GM23338 (cell line): ENCODE measurements at regions not wholly inside any gene's neighbourhood (a gene's known extent, or its start where the extent isn't known, plus 50 kb on each side); places are given as distances from the start of the nearest gene placed in this dataset.

Experiments used
- ATAC-seq: fragments of 200-7000 bp; cut with Tn5 transposase; 3 replicates; pipeline ENCODE4 v1.9.1; 2020
- DNase-seq: peaks from one replicate; pipeline ENCODE4 v3.0.0-alpha.2; 2015; ENCODE audit warnings: low spot score
- H2AFZ ChIP-seq: fragments of 200-600 bp; sonication (generic); 2 replicates; pipeline ENCODE4 v1.8.0; 2016; ENCODE audit warnings: antibody characterized with exemption, mild to moderate bottlenecking, moderate library complexity
- H3F3A ChIP-seq: fragments of 200-600 bp; sonication (generic); replicated peaks from 2 replicates; pipeline ENCODE4 v1.8.0; 2017; ENCODE audit warnings: antibody characterized with exemption, mixed run types, low read depth
- H3K27ac ChIP-seq: fragments of 200-600 bp; sonication (generic); 2 replicates; pipeline ENCODE4 v1.6.1; 2016; ENCODE audit warnings: low read depth
- H3K27me3 ChIP-seq: fragments of 200-600 bp; sonication (generic); 2 replicates; pipeline ENCODE4 v1.8.0; 2016; ENCODE audit warnings: mild to moderate bottlenecking, mixed run types, moderate library complexity; ENCODE audit not compliant: insufficient read depth
- H3K36me3 ChIP-seq: fragments of 200-600 bp; sonication (generic); 2 replicates; pipeline ENCODE4 v1.8.0; 2016; ENCODE audit warnings: mild to moderate bottlenecking; ENCODE audit not compliant: insufficient read depth
- H3K4me1 ChIP-seq: fragments of 200-600 bp; sonication (generic); 2 replicates; pipeline ENCODE4 v1.8.0; 2016; ENCODE audit warnings: mild to moderate bottlenecking, moderate library complexity; ENCODE audit not compliant: insufficient read depth
- H3K4me2 ChIP-seq: fragments of 200-600 bp; sonication (generic); 2 replicates; pipeline ENCODE4 v1.7.1; 2017; ENCODE audit warnings: mixed run types
- H3K4me3 ChIP-seq: fragments of 200-600 bp; sonication (generic); 2 replicates; pipeline ENCODE4 v1.6.1; 2016; ENCODE audit warnings: mixed run types
- H3K79me2 ChIP-seq: fragments of 200-600 bp; sonication (generic); replicated peaks from 2 replicates; pipeline ENCODE4 v1.8.0; 2017; ENCODE audit warnings: mild to moderate bottlenecking; ENCODE audit not compliant: insufficient read depth
- H3K9me2 ChIP-seq: fragments of 200-600 bp; sonication (generic); 2 replicates; pipeline ENCODE4 v1.8.0; 2017; ENCODE audit not compliant: insufficient read depth
- H4K20me1 ChIP-seq: fragments of 200-600 bp; sonication (generic); replicated peaks from 2 replicates; pipeline ENCODE4 v1.8.0; 2017; ENCODE audit warnings: mild to moderate bottlenecking; ENCODE audit not compliant: insufficient read depth
- H3K27ac Mint-ChIP-seq: 2 replicates; pipeline ENCODE4 v1.8.0; 2020; ENCODE audit warnings: inconsistent platforms, mild to moderate bottlenecking, moderate library complexity, mixed read lengths
- H3K27me3 Mint-ChIP-seq: 3 replicates; pipeline ENCODE4 v1.8.0; 2022; ENCODE audit warnings: low read depth, mild to moderate bottlenecking, moderate library complexity, mixed read lengths, inconsistent platforms; ENCODE audit not compliant: insufficient read depth, poor library complexity
- H3K36me3 Mint-ChIP-seq: 3 replicates; pipeline ENCODE4 v1.8.0; 2021; ENCODE audit warnings: low read depth, mild to moderate bottlenecking, inconsistent platforms, moderate library complexity, mixed read lengths
- H3K4me1 Mint-ChIP-seq: 3 replicates; pipeline ENCODE4 v1.8.0; 2020; ENCODE audit warnings: mild to moderate bottlenecking, inconsistent platforms, mixed read lengths
- H3K4me3 Mint-ChIP-seq: 3 replicates; pipeline ENCODE4 v1.8.0; 2021; ENCODE audit warnings: moderate library complexity, mild to moderate bottlenecking, inconsistent platforms, mixed read lengths
- H3K9me3 Mint-ChIP-seq: 3 replicates; pipeline ENCODE4 v1.8.0; 2020; ENCODE audit warnings: moderate library complexity, mild to moderate bottlenecking, inconsistent platforms, mixed read lengths
- CREB1 ChIP-seq: fragments of 250-450 bp; sonication (Bioruptor Pico); IDR thresholded peaks from 2 replicates; pipeline ENCODE4 v1.5.0; 2020; ENCODE audit warnings: low read depth, mild to moderate bottlenecking, moderate library complexity
- CTCF ChIP-seq, 2 experiments: fragments of 200-600 bp in 1 of 2; sonication (generic) in 1 of 2; conservative IDR thresholded peaks; 2 replicates each; pipeline versions ENCODE4 v1.5.1 to v1.6.1; 2016 to 2017; ENCODE audit warnings: antibody characterized with exemption in 2 of 2, low read depth in 2 of 2, mild to moderate bottlenecking in 2 of 2, moderate library complexity in 1 of 2
- ETS1 ChIP-seq: IDR thresholded peaks from 2 replicates; pipeline ENCODE4 v1.6.1; 2016; ENCODE audit warnings: antibody characterized with exemption
- EZH2 ChIP-seq: fragments of 200-600 bp; sonication (generic); IDR thresholded peaks from one replicate; pipeline ENCODE4 v1.8.0; 2017; ENCODE audit warnings: antibody characterized with exemption, mild to moderate bottlenecking, low read depth; ENCODE audit not compliant: unreplicated experiment
- EZH2phosphoT487 ChIP-seq: fragments of 200-600 bp; sonication (generic); IDR thresholded peaks from one replicate; pipeline ENCODE4 v1.8.1; 2018; ENCODE audit warnings: antibody characterized with exemption; ENCODE audit not compliant: unreplicated experiment
- NANOG ChIP-seq: IDR thresholded peaks from 2 replicates; pipeline ENCODE4 v1.6.1; 2016; ENCODE audit warnings: antibody characterized with exemption, borderline replicate concordance
- POLR2AphosphoS5 ChIP-seq: IDR thresholded peaks from 2 replicates; pipeline ENCODE4 v1.6.1; 2016; ENCODE audit warnings: antibody characterized with exemption, low read depth
- REST ChIP-seq: IDR thresholded peaks from one replicate; pipeline ENCODE4 v1.6.1; 2018; ENCODE audit warnings: antibody characterized with exemption; ENCODE audit not compliant: unreplicated experiment
- STAT1 ChIP-seq: IDR thresholded peaks from one replicate; pipeline ENCODE4 v1.6.1; 2016; ENCODE audit warnings: antibody characterized with exemption; ENCODE audit not compliant: unreplicated experiment
- ZNF114 ChIP-seq: fragments of 250-450 bp; sonication (Bioruptor Pico); IDR thresholded peaks from 2 replicates; pipeline ENCODE4 v1.5.0; 2020; ENCODE audit warnings: mild to moderate bottlenecking, moderate library complexity
- ZNF331 ChIP-seq: fragments of 250-450 bp; sonication (Bioruptor Pico); IDR thresholded peaks from 2 replicates; pipeline ENCODE4 v1.5.0; 2020; ENCODE audit warnings: low read depth, mild to moderate bottlenecking, moderate library complexity
- ZNF462 ChIP-seq: fragments of 250-450 bp; sonication (Bioruptor Pico); IDR thresholded peaks from 2 replicates; pipeline ENCODE4 v1.5.0; 2020; ENCODE audit warnings: mild to moderate bottlenecking, moderate library complexity

GRCh38 chr2:191626497-191627151 lies 51.3 kb upstream of the NABP1 start:
- no peak for ATAC-seq
- Histone ChIP-seq H3K27me3 (no peaks in the 10 kb centered on the region), H3K36me3 (no peaks in the 10 kb centered on the region), H3K4me3 (no peak overlapping the region), H3K27ac (no peak overlapping the region), H2AFZ (no peak overlapping the region), H3K79me2 (no peaks in the 10 kb centered on the region), H3K4me2 (no peak overlapping the region), H3K4me1 (no peaks in the 10 kb centered on the region), H4K20me1 (no peaks in the 10 kb centered on the region), H3K9me2 (peaks cover 5% of the 10 kb centered on the region; the same call in 1 of the 2 replicates), H3F3A (no peaks in the 10 kb centered on the region)
- TF ChIP-seq ZNF114 (CRISPR knock-in tag) (no peak), NANOG (no peak), STAT1 (no peak), ZNF462 (no peak), EZH2phosphoT487 (no peak), ZNF331 (CRISPR knock-in tag) (no peak), CREB1 (CRISPR knock-in tag) (no peak), CTCF (conservative IDR thresholded peaks at IDR 0.05; ENCODE audit: low read depth in 2 of 2) (no peak), ETS1 (no peak), REST (no peak), EZH2 (no peak), POLR2AphosphoS5 (no peak)
- no peak for DNase-seq
- Mint-ChIP-seq H3K27me3 (peaks cover 2% of the 10 kb centered on the region), H3K36me3 (no peaks in the 10 kb centered on the region), H3K9me3 (no peaks in the 10 kb centered on the region), H3K27ac (no peak overlapping the region), H3K4me3 (no peak overlapping the region), H3K4me1 (no peaks in the 10 kb centered on the region)
